AG04450 (cell line): ENCODE measurements at regions not wholly inside any gene's neighbourhood (a gene's known extent, or its start where the extent isn't known, plus 50 kb on each side); places are given as distances from the start of the nearest gene placed in this dataset.

Source experiments
- CTCF ChIA-PET: fragments of 300-600, 350-600 bp; formaldehyde crosslinking; extraction: SDS; loops from one replicate; lab custom pipeline; 2022; ENCODE audit warnings: antibody characterized with exemption, inconsistent platforms; lab: Charles Lee
- POLR2A ChIA-PET: fragments of 350-600 bp; formaldehyde crosslinking; extraction: SDS; loops from one replicate; lab custom pipeline; 2021; ENCODE audit warnings: antibody characterized with exemption, inconsistent platforms; lab: Yijun Ruan, JAX
- DNase-seq: peaks from one replicate; pipeline ENCODE4 v3.0.0-alpha.2; 2011; ENCODE audit warnings: low read depth, low spot score
- H3K27ac ChIP-seq: one replicate; pipeline ENCODE4 v1.5.1; 2012; ENCODE audit warnings: low read depth, low read length, control low read depth
- H3K27me3 ChIP-seq: one replicate; pipeline ENCODE4 v1.6.0; 2012; ENCODE audit warnings: low read length; ENCODE audit not compliant: control insufficient read depth, insufficient read depth
- H3K4me3 ChIP-seq: 2 replicates; pipeline ENCODE4 v1.5.1; 2011; ENCODE audit warnings: mild to moderate bottlenecking, low read depth, low read length, control low read depth
- H3K9me3 ChIP-seq: 2 replicates; pipeline ENCODE4 v1.5.1; 2012; ENCODE audit warnings: low read length; ENCODE audit not compliant: control insufficient read depth, insufficient read depth
- TF ChIP-seq, protein P1 (sequence below): IDR thresholded peaks from 2 replicates; pipeline ENCODE4 v1.5.1; 2011; ENCODE audit warnings: low read depth, low read length, control low read depth, inconsistent platforms

DNA sequence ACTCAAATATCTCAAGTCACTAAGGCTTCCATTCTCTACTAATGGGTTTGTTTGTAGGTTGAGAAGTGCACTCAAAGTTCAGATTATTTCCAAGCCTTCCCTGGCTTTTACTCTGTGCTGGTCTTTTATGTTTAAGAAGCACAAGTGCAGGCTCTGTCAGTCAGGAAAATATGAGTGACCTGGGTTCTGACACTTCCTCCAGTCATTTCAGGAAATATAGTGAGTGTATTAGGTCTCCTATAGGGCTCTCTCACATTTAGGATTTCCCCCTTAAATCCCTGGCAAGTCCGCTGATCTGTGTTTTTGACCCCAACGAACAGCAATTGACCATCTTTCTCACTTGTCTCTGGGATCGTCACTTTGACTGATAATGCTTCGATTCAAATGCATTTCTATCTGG is 210.2 kb downstream of the ARPP21 start:
- Histone ChIP-seq H3K4me3 (no peak overlapping the region), H3K27ac (no peak overlapping the region), H3K9me3 (no peaks in the 10 kb centered on the region), H3K27me3 (no peaks in the 10 kb centered on the region)
- DNase-seq = no peak
- TF ChIP-seq, protein P1, sequence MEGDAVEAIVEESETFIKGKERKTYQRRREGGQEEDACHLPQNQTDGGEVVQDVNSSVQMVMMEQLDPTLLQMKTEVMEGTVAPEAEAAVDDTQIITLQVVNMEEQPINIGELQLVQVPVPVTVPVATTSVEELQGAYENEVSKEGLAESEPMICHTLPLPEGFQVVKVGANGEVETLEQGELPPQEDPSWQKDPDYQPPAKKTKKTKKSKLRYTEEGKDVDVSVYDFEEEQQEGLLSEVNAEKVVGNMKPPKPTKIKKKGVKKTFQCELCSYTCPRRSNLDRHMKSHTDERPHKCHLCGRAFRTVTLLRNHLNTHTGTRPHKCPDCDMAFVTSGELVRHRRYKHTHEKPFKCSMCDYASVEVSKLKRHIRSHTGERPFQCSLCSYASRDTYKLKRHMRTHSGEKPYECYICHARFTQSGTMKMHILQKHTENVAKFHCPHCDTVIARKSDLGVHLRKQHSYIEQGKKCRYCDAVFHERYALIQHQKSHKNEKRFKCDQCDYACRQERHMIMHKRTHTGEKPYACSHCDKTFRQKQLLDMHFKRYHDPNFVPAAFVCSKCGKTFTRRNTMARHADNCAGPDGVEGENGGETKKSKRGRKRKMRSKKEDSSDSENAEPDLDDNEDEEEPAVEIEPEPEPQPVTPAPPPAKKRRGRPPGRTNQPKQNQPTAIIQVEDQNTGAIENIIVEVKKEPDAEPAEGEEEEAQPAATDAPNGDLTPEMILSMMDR = no peak
- ChIA-PET CTCF (no interaction called here), POLR2A (no interaction called here)

DNA sequence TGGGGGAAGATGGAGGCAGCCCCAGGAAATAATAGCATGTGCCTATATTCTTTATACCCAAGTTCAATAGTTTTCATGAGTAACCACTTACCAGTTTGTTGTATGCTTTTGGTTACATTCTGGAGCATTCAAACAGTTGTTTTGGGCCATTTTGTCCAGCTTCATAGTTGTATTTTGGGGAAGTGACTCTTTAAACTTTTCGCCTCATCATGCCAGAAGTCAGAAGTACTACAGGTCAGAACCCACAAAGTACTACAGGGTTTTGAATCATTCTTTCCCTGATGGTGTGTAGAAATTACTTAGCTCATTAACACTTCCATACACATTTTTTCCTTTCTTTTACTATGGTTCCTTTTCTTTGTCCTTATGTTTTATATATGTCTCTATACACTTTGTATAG is 210.6 kb downstream of the ARPP21 start:
- no peaks in the 10 kb centered on the region for H3K9me3 ChIP-seq
- no peak overlapping the region for H3K4me3 ChIP-seq
- TF ChIP-seq, protein P1 = no peak
- CTCF ChIA-PET = no interaction called here
- H3K27me3 ChIP-seq = no peaks in the 10 kb centered on the region
- no peak for DNase-seq
- no peak overlapping the region for H3K27ac ChIP-seq
- POLR2A ChIA-PET = no interaction called here

DNA sequence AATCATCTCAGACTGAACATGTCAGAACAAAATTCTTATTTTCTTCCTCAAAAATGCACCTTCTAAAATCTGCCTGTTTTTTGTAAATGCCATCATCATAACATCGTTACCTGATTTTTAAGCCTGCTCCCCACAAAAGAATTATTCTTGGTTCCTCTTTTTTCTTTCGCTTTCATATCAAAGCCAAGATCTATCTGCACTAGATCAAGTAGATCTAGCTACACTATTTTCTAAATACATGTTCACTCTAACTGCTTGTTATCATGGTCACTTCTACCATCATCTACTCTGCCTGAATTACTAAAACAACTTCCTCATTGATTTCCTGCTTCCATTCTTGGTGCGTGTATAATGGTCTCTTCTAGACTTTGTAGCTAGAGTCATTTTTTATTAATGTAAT is 217.7 kb downstream of the ARPP21 start:
- Histone ChIP-seq H3K27ac (no peak overlapping the region), H3K9me3 (no peaks in the 10 kb centered on the region), H3K27me3 (no peaks in the 10 kb centered on the region), H3K4me3 (no peak overlapping the region)
- TF ChIP-seq, protein P1 = no peak
- POLR2A ChIA-PET = no interaction called here
- DNase-seq = no peak
- CTCF ChIA-PET = no interaction called here

DNA sequence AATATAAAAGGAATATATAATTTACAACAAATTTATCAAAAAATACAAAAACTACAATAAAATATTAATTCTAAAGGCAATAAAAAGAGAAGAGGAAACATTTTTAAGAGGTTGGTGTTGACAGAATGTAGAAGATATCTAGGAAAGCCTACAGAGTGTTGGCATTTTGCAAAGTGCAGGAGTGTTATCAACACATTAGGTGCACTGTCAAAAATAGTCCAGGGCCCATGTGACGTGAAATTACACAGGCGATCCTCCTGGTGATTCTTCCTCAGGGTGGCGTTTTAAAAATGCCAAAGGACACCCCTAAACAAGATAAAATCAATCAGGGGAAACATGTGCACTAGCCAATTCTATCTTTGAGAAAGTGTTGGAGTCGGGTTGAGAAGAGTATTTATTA is 222.7 kb downstream of the ARPP21 start:
- H3K27ac ChIP-seq = no peak overlapping the region
- CTCF ChIA-PET = no interaction called here
- no peak overlapping the region for H3K4me3 ChIP-seq
- POLR2A ChIA-PET = no interaction called here
- TF ChIP-seq, protein P1 = no peak
- no peaks in the 10 kb centered on the region for H3K9me3 ChIP-seq
- no peak for DNase-seq
- H3K27me3 ChIP-seq = no peaks in the 10 kb centered on the region

DNA sequence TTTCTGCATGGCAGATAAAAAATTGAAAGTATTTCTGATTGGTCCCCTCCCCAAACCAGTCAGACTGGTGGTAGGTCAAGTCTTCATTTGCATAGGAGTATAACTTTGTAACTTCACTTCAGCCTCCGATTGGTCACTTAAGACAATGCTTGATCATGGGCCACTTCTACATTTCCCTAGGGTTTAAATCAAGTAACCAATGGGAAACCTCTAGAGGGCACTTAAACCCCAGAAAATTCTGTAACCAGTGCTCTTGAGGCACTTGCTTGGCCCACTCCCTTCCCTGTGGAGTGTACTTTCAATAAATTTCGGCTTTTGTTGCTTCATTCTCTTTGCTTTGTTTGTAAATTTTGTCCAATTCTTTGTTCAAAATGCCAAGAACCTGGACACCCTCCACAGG is 225.5 kb downstream of the ARPP21 start:
- no peak for DNase-seq
- Histone ChIP-seq H3K27me3 (no peaks in the 10 kb centered on the region), H3K4me3 (no peak overlapping the region), H3K9me3 (no peaks in the 10 kb centered on the region), H3K27ac (no peak overlapping the region)
- ChIA-PET CTCF (interaction anchor here (0.7 kb wide), 1 partner anchor 606 kb away, joined by 4 read pairs; no protein-coding TSS in a partner anchor), POLR2A (no interaction called here)
- TF ChIP-seq, protein P1 = no peak
